ENCODE measurements at regions not wholly inside any gene's neighbourhood (a gene's known extent, or its start where the extent isn't known, plus 50 kb on each side); places are given as distances from the start of the nearest gene placed in this dataset.

GRCh38 chr22:49423125-49423650 lies 404.5 kb downstream of the BRD1 start:
- DNase-seq, result no peak

DNA sequence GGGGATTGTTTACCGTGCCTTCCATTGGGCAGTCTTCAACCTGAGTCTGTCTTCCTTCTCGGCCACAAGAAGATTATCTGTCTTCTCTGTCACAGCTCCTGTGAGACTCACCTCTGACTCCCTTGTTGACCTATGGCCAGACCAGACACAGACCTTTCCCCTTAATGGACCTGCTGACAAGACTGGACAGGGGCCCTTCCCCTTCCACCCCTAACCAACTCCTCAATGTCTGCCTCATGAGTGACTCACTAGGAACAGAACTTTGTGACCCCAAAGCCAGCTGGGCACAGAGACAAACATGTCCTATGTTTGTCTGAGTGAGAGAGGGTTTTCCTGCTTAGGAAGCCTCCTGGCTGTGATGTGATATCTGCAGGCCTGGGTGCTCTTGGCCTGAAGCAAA lies 405.0 kb downstream of the BRD1 start:
- no peak for DNase-seq

DNA sequence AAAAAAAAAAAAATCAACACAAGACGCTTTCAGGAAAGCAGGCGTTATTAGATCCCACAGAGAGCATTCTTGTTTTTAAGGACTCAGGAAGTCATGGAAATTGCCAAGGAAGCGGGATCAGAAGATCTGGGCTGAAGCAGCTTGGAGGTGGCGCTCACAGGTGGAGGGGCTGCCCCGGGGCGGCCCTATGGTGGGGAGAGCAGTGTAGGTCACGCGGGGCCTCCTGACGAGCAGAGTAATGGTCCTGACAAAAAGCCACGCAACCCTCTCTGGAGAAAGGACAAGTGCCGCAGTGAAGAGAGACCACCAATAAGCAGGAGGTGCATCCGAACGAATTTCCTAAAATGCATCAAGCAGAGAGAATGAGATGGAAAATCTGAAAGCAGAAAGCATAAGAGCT lies 407.0 kb downstream of the BRD1 start:
- no peak for DNase-seq

DNA sequence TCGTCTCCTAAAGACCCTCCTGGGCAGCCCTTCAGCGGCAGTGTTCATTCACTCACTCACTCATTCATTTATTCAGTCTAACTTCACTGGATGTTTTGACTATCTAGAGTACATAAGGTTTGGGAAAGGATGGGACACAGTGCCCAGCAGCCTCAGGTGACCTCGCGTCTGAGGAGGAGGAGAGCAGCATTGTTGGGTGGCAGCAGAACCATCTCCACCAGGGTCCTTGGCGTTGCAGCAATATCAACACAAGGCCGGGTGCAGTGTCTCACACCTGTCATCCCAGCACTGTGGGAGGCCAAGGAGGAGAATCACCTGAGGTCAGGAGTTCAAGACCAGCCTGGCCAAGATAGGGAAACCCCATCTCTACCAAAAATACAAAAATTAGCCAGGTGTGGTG lies 408.0 kb downstream of the BRD1 start:
- DNase-seq, result no peak

DNA sequence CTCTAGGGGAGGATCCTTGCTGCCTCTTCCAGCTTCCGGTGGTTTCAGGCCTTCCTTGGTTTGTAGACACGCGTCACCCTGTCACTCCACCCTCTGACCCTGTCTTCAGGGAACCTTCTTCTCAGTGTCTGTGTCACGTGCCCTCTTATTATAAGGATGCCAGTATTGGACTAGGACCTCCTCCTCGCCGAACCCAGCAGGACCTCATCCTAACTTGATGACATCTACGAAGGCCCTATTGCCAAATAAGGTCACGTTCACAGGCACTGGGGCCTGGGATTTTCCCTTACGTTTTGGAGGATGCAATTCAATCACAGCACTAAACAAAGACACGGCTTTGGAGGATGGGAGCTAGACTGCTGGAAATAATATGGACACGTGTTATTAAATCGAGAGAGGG lies 408.7 kb downstream of the BRD1 start:
- DNase-seq, result no peak

DNA sequence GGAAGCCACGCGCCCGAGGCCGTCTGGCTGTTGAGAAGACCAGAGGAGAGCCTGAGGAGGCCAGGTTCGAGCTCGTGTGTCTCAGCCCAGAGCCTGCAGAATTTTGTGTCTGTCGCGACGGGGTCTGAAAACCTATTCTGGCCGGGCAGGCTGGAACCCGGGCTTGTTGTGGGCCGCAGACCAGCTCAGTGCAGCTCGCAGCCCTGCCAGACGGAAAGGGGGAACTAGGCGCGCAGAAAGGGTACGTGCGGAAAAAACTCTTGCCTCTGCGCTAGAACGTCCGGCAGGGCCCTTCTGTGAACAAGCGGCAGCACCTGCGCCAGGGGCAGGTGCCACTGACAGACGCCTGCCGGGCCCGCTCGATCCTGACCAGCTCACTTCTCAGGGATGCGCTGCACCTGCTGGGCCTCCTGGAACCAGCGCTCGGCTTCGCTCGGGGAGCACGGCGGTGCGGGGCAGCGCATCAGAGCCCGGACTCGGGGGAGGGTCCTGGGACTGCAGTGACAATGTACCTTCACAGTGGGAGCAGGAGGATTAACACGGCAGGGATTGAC lies 409.3 kb downstream of the BRD1 start:
- no peak for DNase-seq

DNA sequence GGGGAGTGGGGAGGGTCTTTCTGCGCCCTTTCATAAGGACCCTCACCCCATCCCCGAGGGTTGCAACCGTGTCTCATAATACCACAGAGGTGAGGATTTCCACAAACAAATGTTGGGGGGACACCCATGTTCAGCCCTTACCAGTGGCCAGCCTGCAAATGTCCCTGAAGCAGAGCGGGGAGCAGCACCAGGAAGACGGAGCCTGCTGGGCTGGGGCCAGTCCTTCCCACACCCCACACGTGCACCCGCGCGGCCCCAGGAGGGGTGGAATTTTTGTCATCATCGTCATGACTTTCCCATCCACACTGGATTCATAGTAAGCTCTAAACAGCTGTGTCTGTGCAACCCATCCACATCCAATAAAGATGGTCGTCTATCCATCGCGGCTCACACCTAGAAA lies 409.8 kb downstream of the BRD1 start:
- no peak for DNase-seq

- no peak for DNase-seq
Observed at GRCh38 chr22:49417326-49417725, 410.3 kb downstream of the BRD1 start.

DNA sequence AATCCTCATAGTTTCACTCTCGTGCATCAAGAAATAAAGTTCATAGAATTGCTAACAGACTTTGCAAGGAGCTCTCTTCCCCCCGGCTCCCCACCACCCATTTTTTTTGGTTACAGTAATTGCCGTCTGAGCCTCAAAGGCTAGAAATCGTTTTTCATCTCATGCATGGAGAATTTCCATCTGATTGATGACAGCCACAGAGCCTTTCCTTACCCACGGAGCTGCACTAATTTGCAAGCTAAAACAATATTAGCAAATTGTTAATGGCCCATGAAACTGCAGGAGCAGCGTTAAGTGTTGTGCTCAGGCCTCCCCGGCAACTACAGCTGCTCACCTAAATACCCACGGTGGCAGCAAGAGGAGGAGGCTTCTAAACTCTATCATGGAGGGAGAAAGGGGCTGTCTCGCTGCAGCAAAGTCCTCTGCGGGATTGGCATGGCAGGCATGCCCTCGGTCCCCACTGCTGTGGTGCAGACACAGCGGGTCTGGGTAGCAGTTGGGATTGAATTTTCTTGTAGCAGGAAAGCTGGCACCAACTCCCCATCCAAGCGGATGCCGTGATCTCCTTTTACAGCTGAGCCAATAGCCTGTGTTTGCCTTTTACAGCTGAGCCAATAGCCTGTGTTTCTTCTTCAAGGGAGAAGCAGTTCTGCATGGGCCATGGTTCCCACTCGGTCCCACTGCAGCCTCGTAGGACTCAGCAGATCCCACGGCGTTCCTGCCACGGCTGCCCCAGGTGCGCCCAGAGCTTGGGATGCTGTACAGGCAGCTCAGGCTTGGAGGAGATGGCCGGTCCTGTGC lies 412.3 kb downstream of the BRD1 start:
- DNase-seq, result no peak

DNA sequence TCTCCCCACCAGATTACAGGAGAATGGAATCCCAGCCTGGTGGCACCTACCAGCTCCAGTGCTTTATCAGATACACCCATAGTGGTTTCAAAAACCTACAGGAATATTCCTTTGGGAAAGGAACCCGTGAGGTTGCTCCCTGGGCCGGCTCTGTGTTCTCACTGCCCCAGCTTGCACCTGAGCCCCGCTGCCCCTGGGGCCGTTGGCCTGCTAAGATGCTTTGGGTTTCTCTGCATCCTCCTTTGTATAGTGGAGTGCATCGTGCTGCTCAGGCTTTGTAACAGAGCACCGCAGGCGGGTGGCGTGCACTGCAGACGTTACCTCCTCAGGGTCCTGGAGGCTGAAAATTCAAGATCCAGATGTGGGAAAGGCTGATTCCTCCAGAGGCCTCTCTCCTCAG lies 414.1 kb downstream of the BRD1 start:
- no peak for DNase-seq

- no peak for DNase-seq
Observed at GRCh38 chr22:49413146-49413545, 414.5 kb downstream of the BRD1 start.

DNA sequence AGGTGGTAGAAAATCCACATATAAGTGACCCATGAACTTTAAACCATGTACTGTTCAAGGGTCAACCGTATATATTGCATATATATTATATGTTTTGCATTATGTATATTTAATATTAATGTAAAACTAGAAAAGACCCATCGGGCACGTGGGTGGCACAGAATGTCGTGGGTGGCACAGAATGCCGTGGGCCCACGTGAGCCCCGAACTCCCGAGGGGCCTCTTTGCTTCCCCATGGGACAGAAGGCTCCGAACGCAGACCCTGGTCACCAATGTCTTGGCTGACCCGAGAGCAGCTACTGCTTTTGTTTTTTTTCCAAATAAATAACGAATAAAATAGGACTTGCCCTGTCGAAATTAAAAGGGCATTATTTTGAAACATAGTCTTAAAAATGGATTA lies 415.4 kb downstream of the BRD1 start:
- no peak for DNase-seq

DNA sequence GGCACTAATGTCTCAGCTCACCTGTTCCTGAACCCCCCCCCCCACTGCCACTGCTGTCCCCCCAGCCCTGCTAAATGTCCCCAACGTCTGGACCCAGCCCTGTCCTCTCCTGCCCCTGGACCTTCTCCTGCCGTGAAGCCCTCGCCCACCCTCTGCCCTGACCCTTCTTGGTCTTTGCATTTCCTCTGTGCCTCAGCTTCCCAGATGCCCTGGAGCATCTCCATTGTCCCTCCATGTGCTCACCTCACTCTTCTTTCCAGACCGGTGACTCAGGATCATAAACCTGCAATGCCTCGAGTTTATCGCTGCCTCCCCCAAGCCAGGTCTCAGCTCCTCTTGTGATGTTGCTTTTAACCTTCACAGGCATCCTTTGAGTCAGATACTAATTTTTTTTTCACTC lies 416.4 kb downstream of the BRD1 start:
- no peak for DNase-seq

DNA sequence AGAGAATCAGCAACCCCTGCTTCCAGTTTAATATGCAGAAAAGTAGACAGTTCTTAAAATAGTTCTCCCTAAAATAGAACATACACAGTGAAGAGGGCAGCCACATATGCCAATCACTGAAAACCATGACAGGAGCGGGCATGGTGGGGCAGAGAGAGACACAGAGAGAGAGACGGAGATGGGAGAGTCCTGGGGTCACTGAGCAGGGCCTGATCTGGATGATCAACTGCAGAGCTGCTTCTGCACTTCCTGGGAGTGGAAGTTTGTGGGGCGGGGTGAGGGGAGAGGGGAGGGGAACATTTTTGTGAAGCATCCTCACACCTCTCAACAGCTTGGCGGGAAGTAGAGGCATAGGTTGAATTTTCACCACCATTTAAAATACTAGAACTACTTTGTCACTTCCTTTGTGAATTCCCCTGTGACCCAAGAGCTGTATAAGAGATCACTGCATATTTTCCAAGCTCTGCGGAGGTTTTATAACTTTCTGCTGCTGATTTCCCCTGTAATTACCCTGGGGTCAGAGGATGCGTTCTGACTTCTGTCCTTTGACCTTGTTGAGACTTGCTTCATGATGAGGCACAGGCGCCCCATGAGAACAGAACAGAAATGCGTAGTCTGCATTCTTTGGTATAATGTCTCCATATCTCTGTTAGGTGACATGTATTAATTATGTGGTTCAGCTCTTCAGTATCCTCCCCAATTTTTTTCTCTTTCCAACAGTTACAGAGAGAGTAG lies 419.4 kb downstream of the BRD1 start:
- no peak for DNase-seq

- DNase-seq, result no peak
Observed at GRCh38 chr22:49406879-49407587, 420.6 kb downstream of the BRD1 start.

- no peak for DNase-seq
Observed at GRCh38 chr22:49406047-49406650, 421.5 kb downstream of the BRD1 start.

- DNase-seq, result no peak
Observed at GRCh38 chr22:49405590-49405989, 422.1 kb downstream of the BRD1 start.

GRCh38 chr22:49404576-49405241 lies 423.0 kb downstream of the BRD1 start:
- no peak for DNase-seq

DNA sequence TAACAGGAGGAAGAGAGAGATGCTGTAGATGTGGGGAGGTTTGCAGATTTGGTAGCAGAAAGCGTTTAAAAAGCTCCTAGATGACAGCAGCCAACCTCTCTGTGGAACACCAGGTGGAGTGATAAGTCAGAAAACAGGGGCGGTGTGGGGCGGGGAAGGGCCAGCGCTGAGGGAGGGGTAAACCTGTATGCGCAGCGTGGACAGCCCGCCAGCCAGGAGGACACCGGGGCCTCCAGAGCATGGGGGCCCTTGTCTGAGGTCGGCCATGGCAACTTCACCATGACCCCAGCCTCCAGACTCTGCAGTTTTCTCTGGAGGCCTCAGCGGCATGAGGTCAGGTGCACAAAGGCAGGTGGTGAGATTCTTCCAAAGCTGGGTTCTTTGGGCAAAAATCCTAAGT lies 423.7 kb downstream of the BRD1 start:
- no peak for DNase-seq

DNA sequence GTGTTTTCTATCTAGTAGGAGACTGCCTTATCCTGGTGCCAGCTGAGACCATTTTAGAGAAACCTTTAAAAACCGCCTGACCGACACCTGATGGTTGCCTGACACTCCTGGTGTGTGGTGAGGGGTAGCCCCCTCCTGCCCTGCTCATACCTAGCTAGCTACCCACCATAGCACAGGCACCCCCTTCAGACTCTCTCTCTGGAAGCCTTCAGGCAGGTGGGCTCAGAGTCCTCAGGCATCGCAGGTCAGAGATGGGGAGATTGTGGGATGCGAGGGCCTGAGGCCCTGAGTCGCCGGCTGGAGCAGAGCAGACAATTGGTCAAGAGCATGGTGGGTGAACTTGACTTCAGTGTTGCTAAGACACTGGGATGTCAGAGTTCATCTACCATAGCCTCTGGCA lies 424.6 kb downstream of the BRD1 start:
- DNase-seq, result no peak

DNA sequence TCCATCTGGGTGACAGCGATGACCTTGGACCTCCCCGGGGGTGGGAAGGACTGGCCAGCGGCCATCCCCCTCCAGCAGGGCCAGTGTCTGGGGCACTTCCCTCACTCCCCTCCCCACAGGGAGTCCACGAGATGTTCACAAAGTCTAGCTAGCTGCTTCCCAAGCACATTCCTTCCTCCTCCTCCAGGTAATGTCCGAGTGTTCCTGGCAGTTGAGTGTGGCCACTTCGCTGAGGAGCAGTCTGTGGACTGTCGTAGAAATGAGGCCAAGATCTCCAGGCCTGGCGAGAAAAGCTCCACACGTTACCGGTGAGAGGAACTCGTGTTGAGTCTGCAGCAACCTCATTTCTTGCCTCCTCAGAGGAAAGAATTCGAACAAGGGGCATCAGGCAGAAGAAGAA lies 425.5 kb downstream of the BRD1 start:
- no peak for DNase-seq

DNA sequence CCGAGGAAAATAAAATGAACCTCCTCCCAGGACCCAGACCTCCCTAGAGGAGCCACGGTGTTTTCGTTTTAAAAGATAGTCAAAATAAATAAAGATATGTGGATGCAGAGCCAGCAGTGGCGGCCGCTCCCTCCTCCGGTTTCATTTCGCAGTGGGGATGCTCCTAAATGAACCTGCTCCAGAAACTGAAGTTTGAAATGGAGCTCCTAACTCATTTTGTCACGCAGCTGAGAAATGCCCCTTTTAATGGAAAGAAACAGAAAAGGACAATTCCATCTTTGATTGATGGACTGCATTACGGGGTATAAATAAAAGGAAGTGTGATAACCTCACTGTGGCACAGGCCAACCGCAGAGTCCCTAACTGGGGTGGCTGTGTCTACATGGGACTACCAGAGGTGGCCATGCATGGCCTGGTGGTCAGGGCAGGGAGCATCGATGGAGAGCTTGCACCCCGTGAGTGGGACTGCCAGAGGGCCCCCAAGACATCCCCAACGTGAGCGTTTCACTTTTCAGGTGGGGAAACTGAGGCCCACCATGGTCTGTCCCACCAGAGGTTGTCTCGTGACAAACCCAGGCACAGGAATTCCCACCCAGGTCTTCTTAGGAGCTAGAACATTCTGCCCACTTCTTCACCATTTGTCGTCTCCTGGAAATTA lies 426.6 kb downstream of the BRD1 start:
- DNase-seq, result no peak
